H7 (cell line): ENCODE measurements at regions not wholly inside any gene's neighbourhood (a gene's known extent, or its start where the extent isn't known, plus 50 kb on each side); places are given as distances from the start of the nearest gene placed in this dataset.

Experiments used
- DNase-seq: peaks from one replicate; pipeline ENCODE4 v3.0.0; 2012
- H3K27me3 ChIP-seq: 2 replicates; pipeline ENCODE4 v1.6.0; 2011; ENCODE audit warnings: mild to moderate bottlenecking, low read length; ENCODE audit not compliant: control insufficient read depth, insufficient read depth
- H3K36me3 ChIP-seq: replicated peaks from 2 replicates; pipeline ENCODE4 v1.5.1; 2011; ENCODE audit warnings: low read length; ENCODE audit not compliant: control insufficient read depth, insufficient read depth
- H3K4me3 ChIP-seq: 2 replicates; pipeline ENCODE4 v1.5.1; 2011; ENCODE audit warnings: low read depth, mild to moderate bottlenecking, control low read depth, low read length, moderate library complexity; ENCODE audit not compliant: insufficient read depth

DNA sequence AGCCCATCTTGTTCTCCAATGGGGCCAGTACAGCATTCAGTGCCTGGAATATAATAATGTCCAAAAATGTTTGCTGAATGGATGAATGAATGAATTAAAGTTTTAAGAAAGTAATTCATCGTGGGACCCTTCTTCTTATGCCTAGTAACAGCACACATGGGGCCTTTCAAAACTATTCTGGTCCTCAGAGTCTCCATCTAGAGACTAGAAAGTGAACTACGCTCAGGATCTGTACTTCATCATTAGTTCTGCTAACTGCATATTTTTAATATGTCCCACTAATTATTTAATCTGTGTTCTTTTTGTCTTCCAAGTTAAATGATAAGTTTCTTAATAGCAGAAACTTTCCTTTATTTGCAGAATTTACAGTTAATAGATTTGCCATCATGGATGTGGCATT is 172.5 kb downstream of the SMAD2 start:
- Histone ChIP-seq H3K27me3 (no peaks in the 10 kb centered on the region), H3K36me3 (no peaks in the 10 kb centered on the region), H3K4me3 (no peak overlapping the region)
- no peak for DNase-seq

DNA sequence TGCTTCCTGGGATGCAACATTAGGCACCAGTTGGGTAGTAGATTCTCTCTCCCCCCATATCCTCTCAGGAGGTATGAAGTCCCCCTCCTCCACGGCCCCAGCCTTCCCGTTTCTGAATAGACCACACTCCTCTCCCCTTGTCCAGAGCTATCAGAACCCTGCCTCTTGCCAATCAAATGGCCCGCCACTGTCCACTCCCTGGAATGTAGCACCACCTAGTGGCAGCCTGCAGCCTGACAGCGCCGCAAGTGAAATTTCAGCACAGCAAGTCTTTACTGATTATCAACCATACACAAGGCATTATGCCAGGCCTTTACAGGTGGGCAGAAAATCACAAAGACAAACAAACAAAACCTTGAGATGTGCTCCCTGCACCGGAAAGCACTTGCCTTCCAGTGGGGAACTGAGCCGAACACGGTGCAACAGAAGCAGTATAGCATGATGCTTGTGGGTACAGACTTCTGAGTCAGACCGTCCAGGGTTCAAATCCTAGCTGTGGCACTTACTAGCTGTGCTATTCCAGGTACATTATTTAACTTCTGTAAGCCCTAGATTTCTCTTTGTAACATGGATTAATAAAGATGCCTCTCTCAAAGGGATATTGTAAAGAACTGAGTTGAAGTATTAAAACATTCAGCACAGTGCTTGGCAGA is 174.0 kb downstream of the SMAD2 start:
- DNase-seq, result peak; percentile 69
- Histone ChIP-seq H3K4me3 (no peak overlapping the region), H3K27me3 (no peaks in the 10 kb centered on the region), H3K36me3 (no peaks in the 10 kb centered on the region)

DNA sequence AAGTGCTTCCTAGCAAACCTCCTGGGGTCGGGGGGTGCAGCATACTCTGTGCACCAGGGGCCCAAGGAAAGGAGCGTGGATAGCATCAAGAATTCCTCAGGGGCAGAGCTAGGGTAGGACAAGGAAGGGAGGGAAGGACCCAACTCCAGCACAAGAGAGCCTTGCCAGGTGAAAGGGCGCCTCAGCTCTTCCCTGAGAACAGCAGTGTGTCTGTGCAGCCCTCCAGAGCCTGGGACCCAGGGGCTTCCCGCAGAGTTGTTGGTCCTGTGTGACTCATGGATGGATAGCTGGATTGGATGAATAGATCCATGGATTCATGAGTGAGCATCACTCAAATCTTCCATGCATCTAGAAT is 175.4 kb downstream of the SMAD2 start:
- DNase-seq, result no peak
- Histone ChIP-seq H3K36me3 (no peaks in the 10 kb centered on the region), H3K4me3 (no peak overlapping the region)

DNA sequence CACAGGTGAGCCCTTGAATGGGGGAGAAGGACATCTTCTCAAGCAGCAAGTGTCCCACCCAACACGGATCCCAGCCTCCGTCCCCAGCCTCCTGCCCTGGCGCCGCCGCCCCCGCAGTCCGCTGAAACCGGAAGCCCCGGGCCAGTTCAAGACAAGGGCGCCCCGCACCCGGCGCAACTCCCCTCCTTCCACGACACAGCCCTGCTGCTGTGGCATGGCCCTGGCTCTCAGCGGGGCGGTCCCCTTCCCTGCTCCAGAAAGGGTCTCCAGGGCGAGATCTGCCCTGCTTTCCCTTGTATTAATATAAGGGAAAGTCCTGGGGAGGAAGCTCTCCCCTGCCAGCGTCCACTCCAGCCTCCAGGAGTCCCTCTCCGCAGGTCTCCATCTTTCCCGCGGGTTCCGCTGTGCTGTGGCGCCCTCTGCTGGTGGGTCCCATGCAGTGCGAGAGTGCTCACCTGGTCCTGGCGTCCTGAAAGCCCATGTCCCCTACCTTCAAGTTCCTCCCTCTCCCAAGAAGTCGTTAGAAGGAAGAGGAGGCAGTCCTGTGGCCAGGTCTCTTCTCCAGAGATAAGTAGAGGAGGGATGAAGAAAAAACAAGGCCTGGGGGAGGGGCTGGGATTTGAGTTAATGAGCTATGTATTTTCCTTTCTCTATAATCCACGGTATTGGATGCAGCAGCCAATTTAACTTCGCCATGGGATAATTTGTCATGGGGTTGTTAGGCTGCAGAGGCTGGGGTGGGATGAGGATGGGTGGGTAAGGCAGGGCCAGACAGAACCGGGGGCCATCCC is 176.0 kb downstream of the SMAD2 start:
- Histone ChIP-seq H3K27me3 (no peaks in the 10 kb centered on the region), H3K36me3 (no peaks in the 10 kb centered on the region), H3K4me3 (peak overlapping the region; percentile 17; the same call in 1 of the 2 replicates)
- peak; percentile 91 for DNase-seq

More for the DNA sequence above, 175.4 kb downstream of the SMAD2 start:
- no peaks in the 10 kb centered on the region for H3K27me3 ChIP-seq

DNA sequence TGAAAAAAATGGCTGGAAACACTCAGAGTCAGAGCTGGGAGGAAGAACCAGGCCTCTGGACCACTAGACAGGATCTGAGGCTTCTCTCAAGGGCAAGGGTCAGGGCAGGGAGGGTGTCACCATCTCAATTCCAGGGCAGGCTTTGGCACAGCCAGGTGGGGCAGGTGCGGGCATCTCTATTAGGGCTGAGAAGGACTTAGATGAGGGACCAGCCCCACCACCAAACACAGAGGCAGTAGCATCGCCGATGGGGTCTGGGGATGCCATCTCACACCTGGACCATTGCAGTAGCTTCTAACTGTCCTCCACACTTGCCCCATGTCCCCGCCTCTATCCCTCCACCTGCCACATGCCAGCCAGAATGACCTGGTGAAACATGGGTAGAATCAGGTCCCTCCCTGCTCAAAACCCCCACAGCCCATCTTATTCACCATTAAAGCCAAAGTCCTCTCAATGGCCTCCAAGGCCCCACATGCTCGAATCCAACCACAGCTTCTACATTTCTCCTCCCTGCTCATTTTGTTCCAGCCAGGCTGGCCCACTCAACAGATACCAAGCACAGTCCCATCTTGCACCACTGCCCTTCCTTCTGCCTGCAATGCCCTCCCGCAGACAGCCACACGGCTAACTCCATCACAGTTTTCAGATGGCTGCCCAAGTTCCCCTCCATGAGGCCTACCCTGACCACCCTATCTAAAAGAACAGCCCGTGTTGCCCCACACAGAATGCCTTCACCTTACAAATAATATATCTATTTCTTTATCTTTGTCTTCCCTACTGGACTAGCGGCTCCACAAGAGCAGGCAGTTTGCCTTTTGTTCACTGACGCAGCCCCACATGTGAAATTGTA is 177.4 kb downstream of the SMAD2 start:
- peaks cover 6% of the 10 kb centered on the region for H3K27me3 ChIP-seq
- H3K4me3 ChIP-seq, result no peak overlapping the region
- no peaks in the 10 kb centered on the region for H3K36me3 ChIP-seq
- DNase-seq, result no peak

DNA sequence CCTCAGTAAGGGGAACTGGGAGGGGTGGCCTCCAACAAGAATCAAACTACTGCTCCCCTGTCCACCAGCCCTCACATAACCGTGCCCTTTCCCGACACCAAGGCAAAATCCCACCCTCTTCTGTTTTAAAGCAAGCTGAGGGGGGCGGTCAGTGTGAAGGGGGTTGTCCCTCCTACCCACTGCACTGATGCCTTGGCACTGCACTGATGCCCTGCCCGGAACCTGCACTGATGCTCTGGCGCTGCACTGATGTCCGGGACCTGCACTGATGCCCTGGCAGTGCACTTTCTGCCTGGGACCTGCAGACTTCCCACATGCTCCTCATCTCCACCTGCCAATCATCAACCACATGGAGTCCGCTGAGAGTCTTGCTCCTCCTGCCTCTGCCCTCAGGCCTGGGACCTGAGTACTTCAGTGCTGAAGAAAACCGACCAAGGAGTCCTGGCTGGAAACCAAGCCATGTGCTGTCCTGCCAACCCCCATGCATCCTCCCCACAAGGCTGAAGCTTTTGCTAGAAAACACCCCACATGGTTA is 179.5 kb downstream of the SMAD2 start:
- no peak overlapping the region for H3K4me3 ChIP-seq
- no peak for DNase-seq
- H3K36me3 ChIP-seq, result no peaks in the 10 kb centered on the region
- H3K27me3 ChIP-seq, result peaks cover 9% of the 10 kb centered on the region

DNA sequence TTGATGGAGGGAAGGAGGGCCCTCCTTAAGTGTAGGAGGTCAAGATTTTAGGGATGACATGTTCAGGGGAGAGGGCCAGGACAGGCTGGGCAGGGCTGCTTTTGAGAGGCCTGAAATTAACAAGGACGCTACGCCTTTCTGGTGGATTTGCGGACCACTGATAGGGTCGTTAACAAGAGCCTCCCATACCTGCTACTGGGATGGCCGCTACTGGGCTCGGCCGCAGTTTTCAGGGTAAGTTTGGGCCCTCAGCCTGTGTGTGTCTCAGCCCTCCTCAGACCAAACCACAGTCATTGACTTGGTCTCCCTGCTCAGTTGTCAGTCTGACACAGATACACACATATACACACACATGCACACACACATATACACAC is 180.9 kb downstream of the SMAD2 start:
- Histone ChIP-seq H3K4me3 (no peak overlapping the region), H3K27me3 (peaks cover 9% of the 10 kb centered on the region), H3K36me3 (no peaks in the 10 kb centered on the region)
- no peak for DNase-seq

DNA sequence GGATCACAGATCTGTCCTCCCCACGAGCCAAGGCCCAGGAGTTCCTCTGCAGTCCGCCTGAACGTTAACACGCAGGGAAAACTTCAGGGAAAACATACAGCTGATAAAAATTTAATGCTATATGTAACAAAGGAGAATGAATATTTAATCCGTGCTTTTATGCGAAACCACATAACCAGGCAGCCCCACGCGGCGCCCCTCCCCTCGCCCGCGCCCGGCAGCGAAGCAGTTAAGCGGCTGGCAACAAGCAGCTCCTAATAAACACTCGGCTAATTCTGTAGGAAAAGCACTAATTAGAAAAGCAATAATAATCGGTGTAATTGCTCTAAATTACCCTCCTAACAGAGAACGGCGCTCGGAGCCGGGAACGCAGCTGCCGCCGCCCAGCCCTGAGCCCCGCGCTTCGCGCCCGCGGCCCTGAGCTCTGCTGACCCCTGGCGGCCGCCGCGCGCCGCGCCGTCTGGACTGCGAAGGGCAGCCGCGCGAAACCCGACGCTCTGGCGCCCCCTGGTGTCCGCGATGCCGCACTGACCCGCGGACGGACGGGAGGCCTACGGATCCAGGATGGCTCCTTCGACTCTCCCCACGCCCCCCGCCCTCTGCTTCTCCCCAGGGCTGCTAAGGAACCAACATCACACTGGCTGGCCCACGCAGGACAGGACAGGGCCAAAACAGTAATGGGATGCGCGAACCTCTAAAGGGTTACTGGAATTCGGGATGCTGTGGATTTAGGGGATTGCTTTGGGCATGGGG is 181.4 kb downstream of the SMAD2 start:
- peak; percentile 95 for DNase-seq
- H3K27me3 ChIP-seq, result peaks cover 9% of the 10 kb centered on the region
- H3K36me3 ChIP-seq, result no peaks in the 10 kb centered on the region
- H3K4me3 ChIP-seq, result peak overlapping the region; percentile 21

DNA sequence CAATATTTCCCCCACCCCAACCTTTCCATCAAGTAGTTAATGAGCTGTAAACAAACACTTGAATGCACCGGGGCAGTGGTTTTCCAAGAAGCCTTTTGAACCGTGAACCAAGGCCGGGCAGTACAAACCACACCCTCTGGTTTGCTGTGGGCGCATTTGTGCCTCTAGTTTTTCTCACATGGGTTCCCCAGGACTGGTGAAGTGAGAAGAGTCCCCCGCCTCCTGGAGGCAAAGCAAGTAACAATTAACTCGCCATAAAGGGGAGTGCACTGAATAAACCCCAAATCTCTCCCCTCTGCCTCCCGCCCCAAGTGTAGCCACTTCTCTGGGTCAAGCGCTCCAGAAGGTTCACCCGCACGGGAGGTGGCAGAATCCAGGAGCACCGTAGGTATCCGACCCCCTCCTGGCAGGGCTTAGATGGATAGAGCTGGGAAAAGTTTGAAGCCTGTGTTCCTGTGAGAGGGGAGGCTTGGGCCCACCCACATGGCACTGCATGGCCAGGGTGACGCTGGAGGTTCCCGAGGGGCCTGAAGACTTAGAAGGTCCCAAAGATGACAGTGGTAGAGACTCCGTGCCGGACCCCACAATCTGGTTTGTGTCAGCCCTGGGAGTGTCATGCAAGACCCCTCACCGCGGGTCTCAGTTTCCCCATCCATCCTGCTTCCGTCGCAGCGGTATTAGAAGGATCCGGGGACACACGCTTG is 182.2 kb downstream of the SMAD2 start:
- no peak for DNase-seq
- Histone ChIP-seq H3K4me3 (no peak overlapping the region), H3K27me3 (peaks cover 9% of the 10 kb centered on the region), H3K36me3 (no peaks in the 10 kb centered on the region)

DNA sequence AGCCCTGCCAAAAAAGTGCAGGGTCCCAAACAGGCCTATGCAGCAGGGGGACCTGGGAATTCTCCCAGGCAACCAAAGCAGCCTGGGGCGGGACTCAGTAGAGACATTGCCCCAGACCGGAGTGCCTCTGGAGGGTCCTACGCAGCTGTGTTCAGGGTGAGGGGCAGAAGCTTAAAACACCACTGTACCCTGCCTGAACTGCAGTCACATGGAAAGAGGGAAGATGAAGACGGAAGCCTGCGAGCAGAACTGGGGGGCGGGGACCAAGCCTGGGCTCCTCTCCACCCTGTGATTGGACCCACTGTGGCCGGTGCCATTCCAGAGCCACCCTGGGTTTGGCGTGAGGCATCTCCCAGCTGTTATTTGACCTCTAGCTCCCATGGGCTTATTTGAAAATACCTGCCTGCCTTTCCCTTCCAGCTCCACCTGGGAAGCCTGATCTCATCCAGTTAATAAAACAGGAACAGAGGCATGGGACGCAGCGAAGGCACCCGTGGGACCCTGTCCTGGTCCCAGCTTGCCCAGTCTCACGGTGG is 183.1 kb downstream of the SMAD2 start:
- DNase-seq, result no peak
- Histone ChIP-seq H3K27me3 (peaks cover 9% of the 10 kb centered on the region), H3K36me3 (no peaks in the 10 kb centered on the region), H3K4me3 (no peak overlapping the region)

DNA sequence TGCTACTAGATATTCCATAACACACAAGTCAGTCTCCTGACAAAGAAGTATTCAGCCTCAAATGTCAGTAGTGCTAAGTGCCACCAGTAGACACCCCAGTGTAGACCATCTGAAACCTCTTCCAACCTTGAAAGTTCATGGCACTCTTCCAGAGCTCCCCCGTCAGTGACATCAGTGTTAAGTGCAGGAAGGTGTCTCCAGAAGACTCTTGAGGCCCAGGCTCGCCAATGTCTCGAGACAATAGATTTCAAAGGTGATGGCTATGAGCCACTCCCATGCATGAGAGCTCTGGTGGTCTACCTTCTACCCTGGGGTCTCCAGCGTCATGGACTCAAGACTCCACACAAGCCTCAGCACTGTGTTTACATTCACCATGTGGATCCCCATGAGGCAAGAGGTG is 183.8 kb downstream of the SMAD2 start:
- no peak for DNase-seq
- H3K4me3 ChIP-seq, result no peak overlapping the region
- H3K36me3 ChIP-seq, result no peaks in the 10 kb centered on the region
- peaks cover 9% of the 10 kb centered on the region for H3K27me3 ChIP-seq

DNA sequence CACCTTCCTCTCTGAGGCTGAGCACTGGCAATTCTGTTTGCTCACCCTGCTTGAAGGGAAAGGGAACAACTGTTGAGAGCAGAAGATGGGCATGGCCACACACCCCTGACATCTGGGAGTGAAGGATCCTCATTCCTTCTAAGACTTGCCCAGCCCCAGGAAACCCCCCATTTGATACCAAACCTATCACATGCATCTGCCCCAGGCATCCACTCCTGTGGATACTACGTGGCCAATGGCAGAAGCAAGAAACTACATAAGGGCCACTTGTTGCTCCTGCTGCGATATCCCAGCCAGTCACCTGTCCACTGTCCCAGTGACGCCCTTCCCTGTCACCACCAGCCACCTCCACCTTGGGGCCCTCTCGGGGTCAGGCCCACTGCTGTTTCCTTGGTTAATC is 185.2 kb downstream of the SMAD2 start:
- peak; percentile 6 for DNase-seq
- Histone ChIP-seq H3K4me3 (no peak overlapping the region), H3K36me3 (no peaks in the 10 kb centered on the region), H3K27me3 (peaks cover 9% of the 10 kb centered on the region)

DNA sequence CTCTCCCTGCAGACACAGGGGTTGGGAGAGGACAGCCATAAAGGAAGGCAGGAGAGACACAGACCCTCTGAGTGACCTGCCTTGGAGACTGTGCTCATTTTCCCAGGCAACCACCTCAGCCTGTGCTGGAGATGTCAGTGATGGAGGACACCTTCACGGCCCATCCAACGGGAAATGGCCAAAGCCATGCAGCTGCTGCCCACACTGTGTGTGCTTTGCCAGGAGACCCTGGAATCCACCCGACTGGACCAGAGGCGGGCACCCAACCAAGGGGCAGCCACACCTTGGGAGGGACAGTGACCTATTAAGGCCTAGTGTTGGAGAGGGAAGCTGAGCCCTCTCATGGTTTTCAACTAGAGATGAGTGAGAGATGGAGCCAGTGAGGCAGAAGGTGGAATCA is 192.5 kb downstream of the SMAD2 start:
- no peak for DNase-seq
- H3K27me3 ChIP-seq, result no peaks in the 10 kb centered on the region
- no peaks in the 10 kb centered on the region for H3K36me3 ChIP-seq

More for the DNA sequence above, 192.5 kb downstream of the SMAD2 start:
- no peak overlapping the region for H3K4me3 ChIP-seq
